ENCODE measurements at regions not wholly inside any gene's neighbourhood (a gene's known extent, or its start where the extent isn't known, plus 50 kb on each side); places are given as distances from the start of the nearest gene placed in this dataset.
A peak's percentile ranks its signal among the peaks of the same experiment; 100 is the strongest.

DNA sequence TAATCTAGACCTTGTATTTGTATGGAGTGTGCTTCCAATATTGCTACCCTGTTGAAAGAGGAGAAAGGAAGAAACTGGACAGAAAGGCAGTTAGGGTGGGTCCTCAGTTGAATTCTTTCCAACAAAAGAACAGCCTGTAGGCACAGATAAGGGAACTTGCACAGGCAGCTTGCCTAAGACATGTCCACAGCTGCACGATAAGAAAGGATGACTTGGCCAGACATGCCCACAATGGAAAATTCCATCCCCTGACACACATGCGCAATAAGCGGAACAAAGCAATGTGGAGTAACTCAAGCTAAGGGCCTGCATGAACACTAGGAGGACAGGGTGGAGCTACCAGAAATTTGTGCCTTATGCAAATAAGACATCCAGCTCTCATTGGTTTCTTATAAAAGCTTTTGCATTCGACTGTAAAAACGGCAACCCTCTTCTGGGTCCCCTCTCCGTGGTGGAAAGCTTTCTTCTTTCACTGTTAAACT is 1084.7 kb upstream of the NXPH2 start (continued):
- TF ChIP-seq MEF2A (IDR thresholded peaks at IDR 0.05; ENCODE audit: control insufficient read depth, low read depth, low read length) (no peak), ZKSCAN3 (CRISPR knock-in tag; IDR thresholded peaks at IDR 0.05) (no peak), HMG20B (CRISPR knock-in tag; IDR thresholded peaks at IDR 0.05) (no peak), ZSCAN32 (CRISPR knock-in tag; IDR thresholded peaks at IDR 0.05) (no peak), NCOR1 (IDR thresholded peaks at IDR 0.05) (peak; percentile 66), RBBP5 (IDR thresholded peaks at IDR 0.05; ENCODE audit: borderline replicate concordance, insufficient read depth, low read length, poor library complexity, severe bottlenecking) (no peak), NFE2L1 (tag; IDR thresholded peaks at IDR 0.05; ENCODE audit: borderline replicate concordance, low read depth) (no peak), KAT7 (CRISPR knock-in tag; IDR thresholded peaks at IDR 0.05; ENCODE audit: borderline replicate concordance) (no peak), FOSL1 (tag; conservative IDR thresholded peaks at IDR 0.05) (peak; percentile 59), ZNF717 (CRISPR knock-in tag; IDR thresholded peaks at IDR 0.05) (no peak), ZNF830 (CRISPR knock-in tag; IDR thresholded peaks at IDR 0.05) (no peak), POLR3G (IDR thresholded peaks at IDR 0.05; ENCODE audit: extremely low read depth, insufficient read length, insufficient replicate concordance) (no peak), PPARD (CRISPR knock-in tag; IDR thresholded peaks at IDR 0.05) (no peak), ILF3 (IDR thresholded peaks at IDR 0.05; ENCODE audit: borderline replicate concordance) (no peak), MAZ (CRISPR knock-in tag; conservative IDR thresholded peaks at IDR 0.05 in 1 of 2, IDR thresholded peaks at IDR 0.05 in 1 of 2) (peak in 1 of 2 experiments; percentile 60; a peak in 2 of 4 replicates), FOXP1 (CRISPR knock-in tag; IDR thresholded peaks at IDR 0.05) (no peak), PTTG1 (tag; IDR thresholded peaks at IDR 0.05; ENCODE audit: low read depth) (no peak), HSF4 (CRISPR knock-in tag; IDR thresholded peaks at IDR 0.05; ENCODE audit: borderline replicate concordance) (peak; percentile 81; the same call in 1 of the 2 replicates), ZNF3 (CRISPR knock-in tag; IDR thresholded peaks at IDR 0.05) (no peak), SMAD1 (IDR thresholded peaks at IDR 0.05; ENCODE audit: low read depth, low read length, partially characterized antibody) (no peak)
- TF ChIP-seq, protein P1, sequence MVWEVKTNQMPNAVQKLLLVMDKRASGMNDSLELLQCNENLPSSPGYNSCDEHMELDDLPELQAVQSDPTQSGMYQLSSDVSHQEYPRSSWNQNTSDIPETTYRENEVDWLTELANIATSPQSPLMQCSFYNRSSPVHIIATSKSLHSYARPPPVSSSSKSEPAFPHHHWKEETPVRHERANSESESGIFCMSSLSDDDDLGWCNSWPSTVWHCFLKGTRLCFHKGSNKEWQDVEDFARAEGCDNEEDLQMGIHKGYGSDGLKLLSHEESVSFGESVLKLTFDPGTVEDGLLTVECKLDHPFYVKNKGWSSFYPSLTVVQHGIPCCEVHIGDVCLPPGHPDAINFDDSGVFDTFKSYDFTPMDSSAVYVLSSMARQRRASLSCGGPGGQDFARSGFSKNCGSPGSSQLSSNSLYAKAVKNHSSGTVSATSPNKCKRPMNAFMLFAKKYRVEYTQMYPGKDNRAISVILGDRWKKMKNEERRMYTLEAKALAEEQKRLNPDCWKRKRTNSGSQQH (CRISPR knock-in tag; IDR thresholded peaks at IDR 0.05), result no peak
- TF ChIP-seq, protein P2, sequence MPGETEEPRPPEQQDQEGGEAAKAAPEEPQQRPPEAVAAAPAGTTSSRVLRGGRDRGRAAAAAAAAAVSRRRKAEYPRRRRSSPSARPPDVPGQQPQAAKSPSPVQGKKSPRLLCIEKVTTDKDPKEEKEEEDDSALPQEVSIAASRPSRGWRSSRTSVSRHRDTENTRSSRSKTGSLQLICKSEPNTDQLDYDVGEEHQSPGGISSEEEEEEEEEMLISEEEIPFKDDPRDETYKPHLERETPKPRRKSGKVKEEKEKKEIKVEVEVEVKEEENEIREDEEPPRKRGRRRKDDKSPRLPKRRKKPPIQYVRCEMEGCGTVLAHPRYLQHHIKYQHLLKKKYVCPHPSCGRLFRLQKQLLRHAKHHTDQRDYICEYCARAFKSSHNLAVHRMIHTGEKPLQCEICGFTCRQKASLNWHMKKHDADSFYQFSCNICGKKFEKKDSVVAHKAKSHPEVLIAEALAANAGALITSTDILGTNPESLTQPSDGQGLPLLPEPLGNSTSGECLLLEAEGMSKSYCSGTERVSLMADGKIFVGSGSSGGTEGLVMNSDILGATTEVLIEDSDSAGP (CRISPR knock-in tag; IDR thresholded peaks at IDR 0.05), result no peak
- TF ChIP-seq, protein P3, sequence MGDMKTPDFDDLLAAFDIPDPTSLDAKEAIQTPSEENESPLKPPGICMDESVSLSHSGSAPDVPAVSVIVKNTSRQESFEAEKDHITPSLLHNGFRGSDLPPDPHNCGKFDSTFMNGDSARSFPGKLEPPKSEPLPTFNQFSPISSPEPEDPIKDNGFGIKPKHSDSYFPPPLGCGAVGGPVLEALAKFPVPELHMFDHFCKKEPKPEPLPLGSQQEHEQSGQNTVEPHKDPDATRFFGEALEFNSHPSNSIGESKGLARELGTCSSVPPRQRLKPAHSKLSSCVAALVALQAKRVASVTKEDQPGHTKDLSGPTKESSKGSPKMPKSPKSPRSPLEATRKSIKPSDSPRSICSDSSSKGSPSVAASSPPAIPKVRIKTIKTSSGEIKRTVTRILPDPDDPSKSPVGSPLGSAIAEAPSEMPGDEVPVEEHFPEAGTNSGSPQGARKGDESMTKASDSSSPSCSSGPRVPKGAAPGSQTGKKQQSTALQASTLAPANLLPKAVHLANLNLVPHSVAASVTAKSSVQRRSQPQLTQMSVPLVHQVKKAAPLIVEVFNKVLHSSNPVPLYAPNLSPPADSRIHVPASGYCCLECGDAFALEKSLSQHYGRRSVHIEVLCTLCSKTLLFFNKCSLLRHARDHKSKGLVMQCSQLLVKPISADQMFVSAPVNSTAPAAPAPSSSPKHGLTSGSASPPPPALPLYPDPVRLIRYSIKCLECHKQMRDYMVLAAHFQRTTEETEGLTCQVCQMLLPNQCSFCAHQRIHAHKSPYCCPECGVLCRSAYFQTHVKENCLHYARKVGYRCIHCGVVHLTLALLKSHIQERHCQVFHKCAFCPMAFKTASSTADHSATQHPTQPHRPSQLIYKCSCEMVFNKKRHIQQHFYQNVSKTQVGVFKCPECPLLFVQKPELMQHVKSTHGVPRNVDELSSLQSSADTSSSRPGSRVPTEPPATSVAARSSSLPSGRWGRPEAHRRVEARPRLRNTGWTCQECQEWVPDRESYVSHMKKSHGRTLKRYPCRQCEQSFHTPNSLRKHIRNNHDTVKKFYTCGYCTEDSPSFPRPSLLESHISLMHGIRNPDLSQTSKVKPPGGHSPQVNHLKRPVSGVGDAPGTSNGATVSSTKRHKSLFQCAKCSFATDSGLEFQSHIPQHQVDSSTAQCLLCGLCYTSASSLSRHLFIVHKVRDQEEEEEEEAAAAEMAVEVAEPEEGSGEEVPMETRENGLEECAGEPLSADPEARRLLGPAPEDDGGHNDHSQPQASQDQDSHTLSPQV (IDR thresholded peaks at IDR 0.05), result peak; percentile 58; the same call in 1 of the 2 replicates
